Neural crest cell (in vitro differentiated cells): ENCODE measurements at regions not wholly inside any gene's neighbourhood (a gene's known extent, or its start where the extent isn't known, plus 50 kb on each side); places are given as distances from the start of the nearest gene placed in this dataset.

Source experiments
- DNase-seq: peaks from one replicate; pipeline ENCODE4 v3.0.0; 2021; ENCODE audit warnings: low read depth, mixed read lengths, low spot score
- H3K27ac Mint-ChIP-seq: one replicate; pipeline ENCODE4 v1.8.0; 2021; ENCODE audit warnings: mild to moderate bottlenecking, mixed read lengths; ENCODE audit not compliant: unreplicated experiment
- H3K27me3 Mint-ChIP-seq: 2 replicates; pipeline ENCODE4 v1.8.0; 2021; ENCODE audit warnings: low read depth, mild to moderate bottlenecking, mixed read lengths
- H3K36me3 Mint-ChIP-seq: 2 replicates; pipeline ENCODE4 v1.8.0; 2021; ENCODE audit warnings: low read depth, mild to moderate bottlenecking, mixed read lengths
- H3K4me1 Mint-ChIP-seq: 2 replicates; pipeline ENCODE4 v1.8.0; 2021; ENCODE audit warnings: mixed read lengths
- H3K4me3 Mint-ChIP-seq: one replicate; pipeline ENCODE4 v1.8.0; 2021; ENCODE audit warnings: mild to moderate bottlenecking, mixed read lengths
- H3K9me3 Mint-ChIP-seq: 2 replicates; pipeline ENCODE4 v1.8.0; 2021; ENCODE audit warnings: mixed read lengths
- CTCF ChIP-seq: fragments of 200-600 bp; sonication (generic); conservative IDR thresholded peaks from 2 replicates; pipeline ENCODE4 v1.5.0; 2021; ENCODE audit warnings: antibody characterized with exemption, mild to moderate bottlenecking

- no peaks in the 10 kb centered on the region for H3K27me3 Mint-ChIP-seq
- H3K4me1 Mint-ChIP-seq, result no peaks in the 10 kb centered on the region
- no peak overlapping the region for H3K27ac Mint-ChIP-seq
- TF ChIP-seq CTCF, result no peak
- no peak overlapping the region for H3K4me3 Mint-ChIP-seq
- no peaks in the 10 kb centered on the region for H3K36me3 Mint-ChIP-seq
- no peak for DNase-seq
- peaks cover 17% of the 10 kb centered on the region for H3K9me3 Mint-ChIP-seq
Measured at GRCh38 chr9:31013371-31013770, 1371.1 kb upstream of the ACO1 start.

- Mint-ChIP-seq H3K27me3 (no peaks in the 10 kb centered on the region), H3K4me1 (peaks cover 6% of the 10 kb centered on the region), H3K4me3 (no peak overlapping the region), H3K27ac (no peak overlapping the region), H3K36me3 (no peaks in the 10 kb centered on the region), H3K9me3 (no peaks in the 10 kb centered on the region)
- TF ChIP-seq CTCF, result no peak
- no peak for DNase-seq
Measured at GRCh38 chr9:31023847-31024246, 1360.6 kb upstream of the ACO1 start.

GRCh38 chr9:31027678-31028077 lies 1356.8 kb upstream of the ACO1 start:
- Mint-ChIP-seq H3K4me3 (no peak overlapping the region), H3K27me3 (no peaks in the 10 kb centered on the region), H3K4me1 (peaks cover 32% of the 10 kb centered on the region), H3K36me3 (no peaks in the 10 kb centered on the region), H3K27ac (no peak overlapping the region), H3K9me3 (no peaks in the 10 kb centered on the region)
- no peak for DNase-seq
- no peak for TF ChIP-seq CTCF

- H3K4me1 Mint-ChIP-seq, result peaks cover 32% of the 10 kb centered on the region
- H3K36me3 Mint-ChIP-seq, result no peaks in the 10 kb centered on the region
- no peak overlapping the region for H3K27ac Mint-ChIP-seq
- no peaks in the 10 kb centered on the region for H3K9me3 Mint-ChIP-seq
- no peaks in the 10 kb centered on the region for H3K27me3 Mint-ChIP-seq
- DNase-seq, result no peak
- TF ChIP-seq CTCF, result no peak
- H3K4me3 Mint-ChIP-seq, result no peak overlapping the region
Measured at GRCh38 chr9:31028137-31028536, 1356.3 kb upstream of the ACO1 start.

- Mint-ChIP-seq H3K4me1 (peaks cover 39% of the 10 kb centered on the region), H3K27ac (no peak overlapping the region), H3K27me3 (no peaks in the 10 kb centered on the region), H3K36me3 (no peaks in the 10 kb centered on the region), H3K9me3 (no peaks in the 10 kb centered on the region), H3K4me3 (peak overlapping the region; percentile 20)
- DNase-seq, result peak; percentile 3
- no peak for TF ChIP-seq CTCF
Measured at GRCh38 chr9:31030741-31031202, 1353.7 kb upstream of the ACO1 start.

- Mint-ChIP-seq H3K9me3 (no peaks in the 10 kb centered on the region), H3K36me3 (no peaks in the 10 kb centered on the region), H3K4me1 (peaks cover 39% of the 10 kb centered on the region), H3K4me3 (no peak overlapping the region), H3K27me3 (no peaks in the 10 kb centered on the region), H3K27ac (no peak overlapping the region)
- TF ChIP-seq CTCF, result no peak
- DNase-seq, result no peak
Measured at GRCh38 chr9:31032206-31032605, 1352.2 kb upstream of the ACO1 start.
